ENCODE measurements at regions not wholly inside any gene's neighbourhood (a gene's known extent, or its start where the extent isn't known, plus 50 kb on each side); places are given as distances from the start of the nearest gene placed in this dataset.
"Not testable (repeated sequence)": the region's sequence is repeated elsewhere in the genome, so short reads cannot be mapped to it uniquely, and the experiment has no call there.

- peak; percentile 33 for DNase-seq (ENCODE audit: low read depth, low spot score)
Observed at GRCh38 chr1:114032271-114033215, 53.3 kb downstream of the OLFML3 start.

DNA sequence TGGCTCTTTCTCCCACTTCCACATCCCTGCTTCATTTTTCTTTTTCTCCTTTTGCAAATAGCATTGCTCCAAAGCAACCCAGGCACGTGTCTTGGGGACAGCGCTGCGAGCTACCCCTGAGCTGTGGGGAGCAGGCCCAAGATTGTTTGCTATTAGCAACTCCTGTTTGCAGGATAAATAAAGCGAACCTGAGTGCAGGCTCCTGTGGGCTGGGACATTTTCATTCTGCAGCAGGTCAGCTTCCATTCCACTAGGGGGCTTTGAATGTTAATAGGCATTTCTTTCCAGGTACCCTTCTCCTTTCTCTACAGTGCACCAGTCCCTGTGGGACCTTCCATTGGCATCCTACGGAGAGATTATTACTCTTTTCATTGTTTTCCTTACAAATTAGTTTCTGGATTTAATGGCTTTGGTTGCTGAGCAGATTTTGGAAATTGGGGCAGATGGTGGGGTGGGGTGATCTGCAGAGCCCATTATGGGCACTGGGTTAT, 54.0 kb downstream of the OLFML3 start:
- peak; percentile 23 for DNase-seq (ENCODE audit: low read depth, low spot score)

- no peak for DNase-seq (ENCODE audit: low read depth, low spot score)
Observed at GRCh38 chr1:114033961-114034360, 54.7 kb downstream of the OLFML3 start.

GRCh38 chr1:114034567-114035303, 55.5 kb downstream of the OLFML3 start:
- no peak for DNase-seq (ENCODE audit: low read depth, low spot score)

DNA sequence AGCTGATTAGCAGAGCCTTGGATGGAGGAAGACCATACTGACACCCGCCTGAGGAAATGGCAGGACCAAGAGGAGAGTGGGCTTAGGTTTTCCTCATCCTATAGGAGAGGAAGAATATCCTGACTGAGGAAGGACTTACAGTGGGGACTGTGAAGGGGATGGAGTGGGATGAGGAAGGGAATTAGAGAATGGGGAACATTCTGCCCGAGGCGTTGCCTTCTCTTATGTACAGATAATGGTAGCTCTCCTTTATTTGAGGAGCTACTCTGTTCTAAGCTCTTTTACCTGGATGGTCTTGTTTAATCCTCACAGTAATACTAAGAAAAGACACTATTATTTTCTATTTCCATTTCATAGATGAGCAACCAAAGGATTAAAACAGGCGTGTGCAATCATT, 56.0 kb downstream of the OLFML3 start:
- DNase-seq (ENCODE audit: low read depth, low spot score): no peak

DNA sequence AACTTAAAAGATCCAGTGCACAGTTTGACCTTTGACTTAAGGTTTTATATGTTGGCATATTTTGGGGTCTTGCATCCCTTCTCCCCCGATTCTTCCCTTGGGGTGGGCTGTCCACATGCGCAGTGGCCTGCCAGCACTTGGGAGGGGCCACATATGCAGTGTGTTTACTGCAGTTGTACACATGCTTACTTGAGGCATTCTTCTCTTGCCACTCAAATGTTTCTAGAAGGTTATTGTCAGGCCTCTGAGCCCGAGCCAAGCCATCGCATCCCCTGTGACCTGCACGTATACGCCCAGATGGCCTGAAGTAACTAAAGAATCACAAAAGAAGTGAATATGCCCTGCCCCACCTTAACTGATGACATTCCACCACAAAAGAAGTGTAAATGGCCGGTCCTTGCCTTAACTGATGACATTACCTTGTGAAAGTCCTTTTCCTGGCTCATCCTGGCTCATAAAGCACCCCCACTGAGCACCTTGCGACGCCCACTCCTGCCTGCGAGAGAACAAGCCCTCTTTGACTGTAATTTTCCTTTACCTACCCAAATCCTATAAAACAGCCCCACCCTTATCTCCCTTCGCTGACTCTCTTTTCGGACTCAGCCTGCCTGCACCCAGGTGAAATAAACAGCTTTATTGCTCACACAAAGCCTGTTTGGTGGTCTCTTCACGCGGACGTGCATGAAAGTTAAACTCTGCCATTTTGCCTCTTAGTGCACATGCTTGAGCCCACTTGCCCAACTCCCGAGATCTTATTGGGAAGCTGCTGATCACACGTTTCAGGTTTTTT, 57.8 kb downstream of the OLFML3 start:
- DNase-seq (ENCODE audit: low read depth, low spot score): not testable (repeated sequence)

DNA sequence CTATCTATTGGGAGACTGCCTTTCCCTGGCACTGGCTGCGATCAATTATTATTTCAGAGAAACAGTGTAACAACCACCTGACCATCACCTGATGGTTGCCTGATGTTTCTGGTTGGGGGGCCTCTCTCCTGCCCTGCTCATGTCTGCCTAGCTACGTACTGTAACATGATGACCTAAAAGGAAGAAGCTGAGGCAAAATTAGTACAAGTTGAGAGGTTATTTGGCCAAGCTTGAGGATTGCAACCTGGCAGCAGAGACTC, 58.3 kb downstream of the OLFML3 start:
- no peak for DNase-seq (ENCODE audit: low read depth, low spot score)

- DNase-seq (ENCODE audit: low read depth, low spot score): no peak
Observed at GRCh38 chr1:114037962-114038816, 58.9 kb downstream of the OLFML3 start.
